Neural cell (in vitro differentiated cells): ENCODE measurements at regions not wholly inside any gene's neighbourhood (a gene's known extent, or its start where the extent isn't known, plus 50 kb on each side); places are given as distances from the start of the nearest gene placed in this dataset.
"Not testable (repeated sequence)": the region's sequence is repeated elsewhere in the genome, so short reads cannot be mapped to it uniquely, and the experiment has no call there.

Experiments
- H2AFZ ChIP-seq: fragments of 200-600, 300-800 bp; sonication (generic), shearing (Covaris generic); 2 replicates; pipeline ENCODE4 v1.6.0; 2014; ENCODE audit warnings: low read depth, mild to moderate bottlenecking, antibody characterized with exemption, low read length, moderate library complexity
- H3F3A ChIP-seq: fragments of 200-600 bp; shearing (Covaris generic); 2 replicates; pipeline ENCODE4 v1.6.1; 2016; ENCODE audit warnings: mild to moderate bottlenecking, moderate library complexity, mixed read lengths, antibody characterized with exemption, low read length; ENCODE audit not compliant: insufficient read depth, poor library complexity, severe bottlenecking
- H3K27ac ChIP-seq: fragments of 200-600, 300-800 bp; sonication (generic), shearing (Covaris generic); 2 replicates; pipeline ENCODE4 v1.5.1; 2014; ENCODE audit warnings: mild to moderate bottlenecking, low read length, moderate library complexity
- H3K27me3 ChIP-seq: fragments of 300-800, 200-600 bp; sonication (generic), shearing (Covaris generic); 2 replicates; pipeline ENCODE4 v1.6.0; 2014; ENCODE audit warnings: mild to moderate bottlenecking, low read depth, low read length, moderate library complexity; ENCODE audit not compliant: insufficient read depth
- H3K36me3 ChIP-seq: fragments of 300-800, 200-600 bp; sonication (generic), shearing (Covaris generic); 2 replicates; pipeline ENCODE4 v1.5.1; 2014; ENCODE audit warnings: mild to moderate bottlenecking, antibody characterized with exemption, low read length, moderate library complexity; ENCODE audit not compliant: insufficient read depth
- H3K4me2 ChIP-seq: fragments of 300-800, 200-600 bp; sonication (generic), shearing (Covaris generic); 2 replicates; pipeline ENCODE4 v1.6.0; 2014; ENCODE audit warnings: mild to moderate bottlenecking, low read length
- H3K4me3 ChIP-seq: fragments of 300-800, 200-600 bp; sonication (generic), shearing (Covaris generic); 2 replicates; pipeline ENCODE4 v1.5.1; 2014; ENCODE audit warnings: mild to moderate bottlenecking, low read length, moderate library complexity
- H3K79me2 ChIP-seq: fragments of 200-600 bp; shearing (Covaris generic); replicated peaks from 2 replicates; pipeline ENCODE4 v1.6.0; 2014; ENCODE audit warnings: mild to moderate bottlenecking, low read length, moderate library complexity; ENCODE audit not compliant: insufficient read depth
- H3K9ac ChIP-seq: fragments of 300-800, 200-600 bp; sonication (generic), shearing (Covaris generic); 2 replicates; pipeline ENCODE4 v1.6.1; 2016; ENCODE audit warnings: mild to moderate bottlenecking, low read length, mixed read lengths
- H3K9me2 ChIP-seq: fragments of 200-600 bp; shearing (Covaris generic); 2 replicates; pipeline ENCODE4 v1.6.1; 2016; ENCODE audit warnings: mild to moderate bottlenecking, low read length, mixed read lengths; ENCODE audit not compliant: insufficient read depth
- H3K9me3 ChIP-seq: fragments of 200-600, 300-800 bp; sonication (generic), shearing (Covaris generic); 2 replicates; pipeline ENCODE4 v1.6.1; 2016; ENCODE audit warnings: mild to moderate bottlenecking, mixed run types, low read length, moderate library complexity, mixed read lengths
- H4K20me1 ChIP-seq: fragments of 200-600 bp; shearing (Covaris generic); 2 replicates; pipeline ENCODE4 v1.6.1; 2016; ENCODE audit warnings: mild to moderate bottlenecking, mixed run types; ENCODE audit not compliant: insufficient read depth
- EP300 ChIP-seq: fragments of 450-650 bp; conservative IDR thresholded peaks from 2 replicates; pipeline ENCODE4 v1.6.1; 2014; ENCODE audit warnings: antibody characterized with exemption, mild to moderate bottlenecking, moderate library complexity; ENCODE audit not compliant: poor library complexity, severe bottlenecking
- EZH2 ChIP-seq: fragments of 200-600, 300-800 bp; shearing (Covaris generic), sonication (generic); IDR thresholded peaks from 2 replicates; pipeline ENCODE4 v1.6.1; 2014; ENCODE audit warnings: antibody characterized with exemption, low read length, borderline replicate concordance, mild to moderate bottlenecking; ENCODE audit not compliant: insufficient read depth, poor library complexity, severe bottlenecking
- MXI1 ChIP-seq: fragments of 450-650 bp; conservative IDR thresholded peaks from 2 replicates; pipeline ENCODE4 v1.6.1; 2014; ENCODE audit warnings: antibody characterized with exemption, mild to moderate bottlenecking; ENCODE audit not compliant: poor library complexity, severe bottlenecking
- POLR2AphosphoS5 ChIP-seq: IDR thresholded peaks from 2 replicates; pipeline ENCODE4 v1.6.1; 2012
- RAD21 ChIP-seq: fragments of 450-650 bp; conservative IDR thresholded peaks from 2 replicates; pipeline ENCODE4 v1.6.1; 2014; ENCODE audit warnings: antibody characterized with exemption, mild to moderate bottlenecking, moderate library complexity
- REST ChIP-seq: IDR thresholded peaks from 2 replicates; pipeline ENCODE4 v1.6.1; 2012; ENCODE audit warnings: borderline replicate concordance
- SMC3 ChIP-seq: fragments of 450-650 bp; conservative IDR thresholded peaks from 2 replicates; pipeline ENCODE4 v1.6.1; 2014; ENCODE audit warnings: antibody characterized with exemption, mild to moderate bottlenecking, moderate library complexity; ENCODE audit not compliant: poor library complexity
- TAF1 ChIP-seq: IDR thresholded peaks from 2 replicates; pipeline ENCODE4 v1.6.1; 2012; ENCODE audit warnings: low read depth
- TF ChIP-seq, protein P1 (sequence below): fragments of 450-650 bp; IDR thresholded peaks from 2 replicates; pipeline ENCODE4 v1.5.1; 2014; ENCODE audit warnings: antibody characterized with exemption, mild to moderate bottlenecking, moderate library complexity; ENCODE audit not compliant: poor library complexity, severe bottlenecking

- Histone ChIP-seq H3F3A (no peaks in the 10 kb centered on the region), H3K9me3 (peaks cover 1% of the 10 kb centered on the region)
- TF ChIP-seq REST (no peak), MXI1 (no peak), EZH2 (no peak), EP300 (no peak), SMC3 (no peak), POLR2AphosphoS5 (no peak), RAD21 (no peak), TAF1 (no peak)
- TF ChIP-seq, protein P1, sequence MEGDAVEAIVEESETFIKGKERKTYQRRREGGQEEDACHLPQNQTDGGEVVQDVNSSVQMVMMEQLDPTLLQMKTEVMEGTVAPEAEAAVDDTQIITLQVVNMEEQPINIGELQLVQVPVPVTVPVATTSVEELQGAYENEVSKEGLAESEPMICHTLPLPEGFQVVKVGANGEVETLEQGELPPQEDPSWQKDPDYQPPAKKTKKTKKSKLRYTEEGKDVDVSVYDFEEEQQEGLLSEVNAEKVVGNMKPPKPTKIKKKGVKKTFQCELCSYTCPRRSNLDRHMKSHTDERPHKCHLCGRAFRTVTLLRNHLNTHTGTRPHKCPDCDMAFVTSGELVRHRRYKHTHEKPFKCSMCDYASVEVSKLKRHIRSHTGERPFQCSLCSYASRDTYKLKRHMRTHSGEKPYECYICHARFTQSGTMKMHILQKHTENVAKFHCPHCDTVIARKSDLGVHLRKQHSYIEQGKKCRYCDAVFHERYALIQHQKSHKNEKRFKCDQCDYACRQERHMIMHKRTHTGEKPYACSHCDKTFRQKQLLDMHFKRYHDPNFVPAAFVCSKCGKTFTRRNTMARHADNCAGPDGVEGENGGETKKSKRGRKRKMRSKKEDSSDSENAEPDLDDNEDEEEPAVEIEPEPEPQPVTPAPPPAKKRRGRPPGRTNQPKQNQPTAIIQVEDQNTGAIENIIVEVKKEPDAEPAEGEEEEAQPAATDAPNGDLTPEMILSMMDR, result no peak
These were observed 93.8 kb downstream of the NXNL2 start for GRCh38 chr9:88628811-88629210.

DNA sequence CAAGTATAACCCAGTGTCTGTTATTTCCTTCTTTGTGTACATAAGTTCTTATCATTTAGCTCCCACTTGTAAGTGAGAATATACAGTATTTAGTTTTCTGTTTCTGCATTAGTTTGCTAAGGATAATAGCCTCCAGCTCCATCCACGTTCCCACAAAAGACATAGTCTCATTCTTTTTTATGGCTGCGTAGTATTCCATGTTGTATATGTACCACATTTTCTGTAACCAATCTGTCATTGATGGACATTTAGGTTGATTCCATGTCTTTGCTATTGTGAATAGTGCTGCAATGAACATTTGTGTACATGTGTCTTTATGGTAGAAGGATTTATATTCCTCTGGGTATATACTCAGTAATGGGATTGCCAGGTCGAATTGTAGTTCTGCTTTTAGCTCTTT lies 95.6 kb downstream of the NXNL2 start:
- H3K79me2 ChIP-seq, H2AFZ ChIP-seq, H3K27ac ChIP-seq, H3K9me3 ChIP-seq, H3K4me3 ChIP-seq, H3K9me2 ChIP-seq, H3K27me3 ChIP-seq, H4K20me1 ChIP-seq, H3F3A ChIP-seq, H3K36me3 ChIP-seq, H3K4me2 ChIP-seq, H3K9ac ChIP-seq: not testable (repeated sequence)

More at GRCh38 chr9:88628811-88629210, 93.8 kb downstream of the NXNL2 start:
- H3K9ac ChIP-seq, result no peak overlapping the region
- H2AFZ ChIP-seq, result no peak overlapping the region
- no peaks in the 10 kb centered on the region for H3K79me2 ChIP-seq
- H3K27me3 ChIP-seq, result no peaks in the 10 kb centered on the region
- H4K20me1 ChIP-seq, result no peaks in the 10 kb centered on the region
- no peaks in the 10 kb centered on the region for H3K9me2 ChIP-seq
- H3K36me3 ChIP-seq, result no peaks in the 10 kb centered on the region
- H3K4me2 ChIP-seq, result no peak overlapping the region
- no peak overlapping the region for H3K27ac ChIP-seq
- H3K4me3 ChIP-seq, result no peak overlapping the region

DNA sequence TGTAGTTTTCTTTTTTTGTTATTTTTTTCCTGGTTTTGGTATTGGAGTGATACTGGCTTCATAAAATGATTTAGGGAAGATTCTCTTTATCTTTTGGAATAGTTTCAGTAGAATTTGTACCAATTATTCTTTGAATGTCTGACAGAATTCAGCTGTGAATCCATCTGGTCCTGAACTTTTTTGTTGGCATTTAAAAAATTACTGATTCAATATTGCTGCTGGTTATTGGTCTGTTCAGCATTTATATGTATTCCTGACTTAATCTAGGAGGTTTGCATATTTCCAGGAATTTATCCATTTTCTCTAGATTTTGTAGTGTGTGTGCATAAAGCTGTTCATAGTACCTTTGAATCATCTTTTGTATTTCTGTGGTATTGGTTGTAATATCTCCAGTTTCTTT lies 100.2 kb downstream of the NXNL2 start:
- Histone ChIP-seq H3K27ac (no peak overlapping the region), H2AFZ (no peak overlapping the region), H3K9me2 (no peaks in the 10 kb centered on the region), H3K9me3 (peaks cover 3% of the 10 kb centered on the region), H3K4me2 (no peak overlapping the region), H3K4me3 (no peak overlapping the region), H3K27me3 (no peaks in the 10 kb centered on the region), H3F3A (no peaks in the 10 kb centered on the region), H4K20me1 (no peaks in the 10 kb centered on the region), H3K79me2 (no peaks in the 10 kb centered on the region), H3K9ac (no peak overlapping the region), H3K36me3 (no peaks in the 10 kb centered on the region)
- TF ChIP-seq POLR2AphosphoS5 (no peak), RAD21 (no peak), SMC3 (no peak), REST (no peak), TAF1 (no peak), MXI1 (no peak), EZH2 (no peak), EP300 (no peak)
- TF ChIP-seq, protein P1, result no peak
